Ecto neural progenitor cell (in vitro differentiated cells): ENCODE measurements at regions not wholly inside any gene's neighbourhood (a gene's known extent, or its start where the extent isn't known, plus 50 kb on each side); places are given as distances from the start of the nearest gene placed in this dataset.
A peak's percentile ranks its signal among the peaks of the same experiment; 100 is the strongest.

Experiments
- DNase-seq: peaks from one replicate; pipeline ENCODE4 v3.0.0-alpha.2; 2018; ENCODE audit warnings: low spot score

DNA sequence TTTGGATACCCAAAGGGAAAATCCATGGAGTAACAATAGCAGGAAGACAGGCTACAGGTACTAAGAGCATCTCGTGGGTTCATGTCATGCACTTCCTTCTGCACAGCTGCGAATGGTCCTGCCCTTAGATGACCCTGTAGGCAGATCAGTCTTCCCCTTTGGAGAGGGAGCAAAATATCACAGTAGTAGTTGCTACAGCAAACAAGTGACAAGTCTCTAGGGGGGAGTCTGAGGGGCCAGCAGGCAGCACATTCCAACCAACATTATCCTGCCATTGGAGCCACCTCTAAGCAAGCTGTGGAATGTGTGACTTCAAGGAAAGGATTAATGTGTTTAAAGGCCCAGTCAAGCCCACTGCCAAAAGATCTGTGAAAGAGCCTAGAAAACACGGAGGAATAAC lies 273.2 kb upstream of the PARD3B start:
- DNase-seq = no peak

DNA sequence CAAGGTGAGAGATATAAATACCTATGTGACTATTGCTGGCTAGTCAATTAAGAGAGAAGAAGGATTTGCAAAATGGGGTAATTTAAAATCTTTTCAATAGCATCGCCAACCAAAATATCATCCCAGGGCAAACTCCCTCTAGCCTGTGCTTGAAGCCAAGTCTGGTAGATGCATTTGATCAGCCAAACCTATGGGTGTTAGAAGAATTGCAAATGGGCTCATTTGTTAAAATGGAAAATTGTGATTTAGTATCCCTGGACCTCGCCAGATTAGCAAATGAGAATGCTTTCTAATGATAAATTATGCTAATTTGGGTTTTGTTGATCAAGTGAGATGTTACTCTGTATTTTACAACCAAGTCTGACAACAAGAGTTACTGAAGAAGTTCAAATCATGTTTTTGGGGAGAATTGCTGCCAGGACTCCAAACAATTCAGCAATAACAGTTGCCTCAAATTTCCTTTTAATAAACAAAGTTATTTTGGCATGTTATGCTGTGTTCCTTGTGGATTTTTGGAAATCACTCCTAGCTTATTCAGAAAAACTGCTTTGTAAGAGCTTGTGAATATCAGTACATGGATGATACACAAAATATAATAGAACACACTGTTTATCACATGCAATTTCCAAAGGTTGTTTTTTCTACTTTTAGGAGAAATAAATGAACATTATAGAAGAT lies 272.5 kb upstream of the PARD3B start:
- no peak for DNase-seq

DNA sequence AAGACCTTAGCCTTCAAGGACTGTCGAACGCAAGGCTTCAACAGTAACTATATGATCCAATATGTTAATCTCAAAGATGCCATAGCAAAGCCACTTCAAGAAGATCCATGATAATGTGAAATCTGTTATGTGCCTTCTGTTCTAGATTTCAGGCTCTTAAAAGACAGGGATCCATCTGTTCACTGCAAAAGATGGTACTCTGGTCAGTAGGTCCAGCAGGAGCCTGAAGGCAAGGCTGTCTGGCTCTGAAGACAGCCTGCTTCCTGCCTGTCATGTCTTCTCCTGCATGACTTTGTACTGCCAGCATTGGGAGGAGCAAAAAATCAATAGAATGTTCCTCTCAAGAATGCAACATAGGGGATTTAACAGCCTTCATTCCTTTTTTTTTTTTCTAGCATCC lies 270.8 kb upstream of the PARD3B start:
- DNase-seq = no peak

DNA sequence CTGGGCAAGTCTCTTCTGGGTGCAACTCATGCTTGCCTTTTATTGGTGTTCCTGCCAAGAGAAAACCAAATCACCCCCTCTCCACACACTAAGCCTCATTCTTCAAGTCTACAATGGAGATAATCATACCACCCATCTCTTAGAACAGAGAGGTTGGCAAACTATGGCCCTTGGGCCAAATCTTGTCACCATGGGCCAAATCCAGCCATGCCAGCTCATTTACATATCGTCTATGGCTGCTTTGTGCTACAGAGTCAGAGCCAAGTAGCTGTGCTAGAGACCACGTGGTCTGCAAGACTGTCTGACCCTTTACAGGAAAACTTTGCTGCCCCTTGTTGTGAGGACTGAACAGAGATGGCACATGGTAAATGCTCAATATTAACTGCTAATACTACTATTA lies 270.3 kb upstream of the PARD3B start:
- DNase-seq = no peak

DNA sequence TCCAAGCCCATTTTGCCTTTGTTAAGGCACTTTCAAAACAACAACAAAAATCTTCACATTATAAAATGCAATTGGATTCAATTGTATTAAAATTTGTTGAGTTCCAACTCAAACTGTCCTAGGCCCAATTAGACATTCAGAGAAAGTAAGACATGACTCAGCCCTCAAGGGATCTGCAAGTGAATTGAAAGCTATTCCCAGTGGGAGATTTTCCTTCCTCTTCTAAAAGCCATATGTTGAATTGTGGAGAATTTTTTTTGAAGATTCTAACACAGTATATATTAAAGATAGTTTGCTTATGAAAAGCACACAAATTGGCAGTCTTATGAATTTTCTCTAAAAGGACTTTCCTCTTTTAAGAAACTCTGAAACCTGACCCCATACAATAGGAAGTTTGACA lies 268.0 kb upstream of the PARD3B start:
- no peak for DNase-seq

DNA sequence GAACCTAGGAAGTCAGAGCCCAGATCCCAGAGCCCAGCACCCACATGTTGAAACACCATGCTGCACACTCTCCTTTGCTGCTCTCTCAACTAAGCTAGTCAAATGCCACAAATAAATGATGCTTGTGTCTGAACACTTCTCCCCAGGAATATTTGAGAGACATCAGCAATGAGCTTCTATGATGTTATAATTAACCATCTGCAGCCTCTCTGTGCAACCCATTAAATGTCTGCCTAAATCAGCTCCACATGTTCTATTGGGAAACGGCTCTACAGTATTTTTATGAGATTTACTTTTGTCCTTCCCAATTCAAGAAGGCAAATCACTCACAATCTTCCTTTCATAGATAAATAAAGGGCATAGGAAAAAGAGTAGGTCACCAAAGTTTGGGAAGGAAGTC lies 266.8 kb upstream of the PARD3B start:
- DNase-seq = no peak

DNA sequence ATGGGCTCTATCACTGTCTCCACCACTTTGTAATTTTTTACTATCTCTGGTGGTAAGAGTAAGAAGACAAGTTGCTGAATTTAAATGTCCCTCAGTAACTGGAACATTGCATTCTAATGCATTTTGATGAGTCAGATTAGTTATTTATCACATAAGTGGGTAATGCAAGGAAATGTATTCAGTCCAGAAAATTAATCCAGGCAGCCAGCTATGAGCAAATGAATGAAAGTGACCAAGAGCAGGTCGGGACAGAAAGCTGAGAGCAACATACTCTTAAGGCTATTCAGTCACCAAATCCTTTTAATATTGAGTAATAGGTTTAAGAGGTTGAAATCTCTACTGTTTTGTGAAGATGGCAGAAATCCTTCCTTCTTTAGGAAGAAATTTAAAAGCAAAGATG lies 265.5 kb upstream of the PARD3B start:
- no peak for DNase-seq

DNA sequence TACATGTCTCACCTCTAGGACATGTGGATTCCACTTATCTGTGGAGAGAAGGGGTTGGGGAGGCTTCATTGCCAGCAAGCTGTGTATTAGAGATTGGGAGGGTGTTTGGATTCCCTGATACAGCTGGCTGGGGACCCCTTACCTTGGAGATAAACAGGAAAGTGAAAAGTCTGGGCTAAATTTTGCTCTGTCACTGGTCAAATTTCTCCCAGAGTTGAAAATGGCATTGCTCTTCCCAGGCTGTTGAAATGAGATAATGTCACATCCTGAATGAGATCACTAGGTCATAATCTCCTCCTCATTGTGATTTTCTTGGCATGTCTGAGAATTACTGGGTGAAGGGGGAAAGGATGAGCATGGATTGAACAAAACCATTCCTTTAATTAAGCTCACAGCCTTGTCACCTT lies 265.0 kb upstream of the PARD3B start:
- no peak for DNase-seq

DNA sequence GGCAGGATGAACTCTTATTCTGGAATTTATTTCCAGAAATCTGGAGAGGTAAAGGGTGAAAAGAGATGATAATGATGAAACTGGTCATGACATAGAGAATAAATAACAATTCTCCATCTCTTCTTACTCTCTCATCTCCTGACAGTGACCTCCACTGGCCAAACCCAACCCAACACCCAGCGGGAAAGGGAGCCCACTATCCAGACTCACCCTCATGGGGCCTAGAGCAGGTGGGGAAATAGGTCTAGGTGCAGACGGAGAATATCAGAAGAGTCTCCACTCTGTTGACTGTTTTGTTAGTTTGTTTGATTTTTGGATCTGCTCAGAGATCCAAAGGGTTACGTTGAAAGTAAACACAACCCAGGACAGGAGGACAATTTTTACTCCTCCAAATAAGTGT lies 263.2 kb upstream of the PARD3B start:
- DNase-seq = no peak

DNA sequence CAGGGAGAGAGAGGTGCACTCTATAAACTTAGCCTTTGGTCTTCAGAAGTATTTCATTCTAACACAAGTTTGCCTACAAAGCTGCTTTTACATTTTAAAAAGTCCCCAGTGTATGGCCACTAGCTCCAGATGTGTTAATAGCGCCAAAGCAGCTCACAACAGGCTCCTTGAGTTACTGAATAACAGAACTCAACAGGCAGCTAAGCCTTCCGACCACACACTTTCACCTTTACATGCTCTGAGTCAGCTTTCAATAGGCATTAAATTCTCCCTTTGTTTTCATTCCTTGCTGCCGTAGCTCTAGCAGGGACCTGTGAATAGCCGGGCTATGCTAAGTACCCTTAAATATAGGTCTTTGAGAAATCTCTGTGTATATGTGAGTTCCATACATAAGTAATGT lies 262.8 kb upstream of the PARD3B start:
- no peak for DNase-seq

DNA sequence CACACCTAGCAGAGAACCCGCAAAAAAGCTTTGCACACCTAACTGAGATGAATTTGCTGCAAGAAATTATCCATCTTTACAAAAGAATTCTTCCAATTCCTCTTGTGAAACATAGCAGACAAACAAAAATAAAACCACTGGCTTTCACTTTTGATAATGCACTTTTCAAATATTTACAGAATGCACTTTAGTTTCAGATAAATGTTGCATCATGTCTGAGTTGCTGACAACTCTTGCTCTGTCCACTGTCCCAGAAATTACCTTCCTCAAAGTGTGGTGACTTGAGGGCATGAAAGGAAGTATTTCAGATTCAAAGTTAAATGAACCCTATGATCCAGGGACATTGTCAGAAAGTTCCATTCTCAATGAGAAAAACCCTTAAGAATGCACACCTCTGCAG lies 256.2 kb upstream of the PARD3B start:
- no peak for DNase-seq

DNA sequence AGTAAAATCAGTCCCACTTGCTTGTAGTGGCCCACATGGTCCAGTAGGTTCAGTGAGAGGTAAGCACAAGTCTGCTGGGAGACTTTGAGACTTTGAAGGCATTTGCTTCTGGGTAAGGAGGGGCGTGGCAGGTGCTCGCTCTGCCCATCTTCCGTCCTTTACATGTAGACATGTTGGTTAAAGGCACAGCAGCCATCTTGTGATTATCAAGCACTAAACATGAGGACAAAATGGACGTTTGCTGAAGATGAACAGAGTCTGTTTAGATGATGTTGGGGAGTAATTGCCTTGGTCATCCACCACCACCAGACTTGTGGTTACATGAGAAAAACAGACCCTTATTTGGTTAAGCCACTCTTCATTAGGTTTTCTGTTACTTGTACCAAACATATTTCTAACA lies 252.8 kb upstream of the PARD3B start:
- no peak for DNase-seq

DNA sequence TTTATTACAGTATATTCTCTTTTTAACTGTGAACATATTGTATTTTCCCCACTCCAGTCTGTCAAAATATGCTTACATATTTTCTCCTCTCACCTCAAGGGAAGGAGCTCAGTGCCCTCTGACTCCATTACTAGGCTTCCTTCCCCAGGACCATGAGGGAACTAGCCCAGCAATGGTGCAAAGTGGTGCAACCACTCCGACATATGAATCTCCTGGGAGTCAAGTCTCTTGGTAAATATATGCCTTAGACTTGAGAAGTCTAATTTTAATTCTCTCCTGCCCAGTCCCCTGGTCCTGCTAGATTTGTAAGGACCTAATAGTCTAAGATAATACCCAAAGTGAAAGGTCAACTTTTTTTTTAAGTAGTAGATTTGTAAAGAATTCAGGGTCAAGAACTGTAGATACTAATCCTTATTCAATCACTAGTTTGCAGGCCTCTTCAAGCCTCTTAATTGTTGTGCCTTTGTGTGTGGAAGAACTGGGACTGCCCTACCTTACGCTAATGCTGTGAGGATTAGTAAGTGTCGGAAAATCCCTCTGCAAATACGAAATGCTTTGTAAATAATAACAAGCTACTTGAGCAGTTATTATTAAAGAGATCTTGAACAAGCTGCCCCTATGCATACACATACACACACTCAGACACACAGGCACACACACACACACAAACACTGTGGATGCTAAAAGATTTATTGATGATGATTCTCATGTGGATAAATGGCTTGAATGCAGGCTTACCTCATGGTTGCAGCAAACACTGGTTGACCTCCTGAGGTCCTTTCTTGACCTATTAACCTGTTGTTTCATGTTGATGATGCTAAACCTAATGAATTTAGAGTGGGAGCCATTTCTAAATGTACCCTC lies 251.2 kb upstream of the PARD3B start:
- DNase-seq = peak; percentile 49

DNA sequence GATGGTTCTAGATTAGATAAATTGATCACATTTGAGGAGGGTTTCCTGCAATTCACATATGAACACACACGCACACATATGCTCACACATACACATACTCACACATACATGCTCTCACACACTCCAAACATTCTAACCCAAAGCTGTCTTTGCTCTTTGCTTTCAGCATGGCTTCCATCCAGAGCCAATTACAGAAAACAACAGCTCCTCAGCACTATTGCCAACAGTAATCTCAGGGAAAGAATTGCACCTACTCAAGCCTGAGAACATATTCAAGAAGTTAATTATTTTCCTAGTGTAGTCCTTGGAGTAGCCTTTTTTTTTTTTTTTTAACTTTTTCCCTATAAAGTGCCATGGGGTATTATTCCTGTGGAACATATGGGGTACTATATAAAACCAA lies 246.9 kb upstream of the PARD3B start:
- no peak for DNase-seq

DNA sequence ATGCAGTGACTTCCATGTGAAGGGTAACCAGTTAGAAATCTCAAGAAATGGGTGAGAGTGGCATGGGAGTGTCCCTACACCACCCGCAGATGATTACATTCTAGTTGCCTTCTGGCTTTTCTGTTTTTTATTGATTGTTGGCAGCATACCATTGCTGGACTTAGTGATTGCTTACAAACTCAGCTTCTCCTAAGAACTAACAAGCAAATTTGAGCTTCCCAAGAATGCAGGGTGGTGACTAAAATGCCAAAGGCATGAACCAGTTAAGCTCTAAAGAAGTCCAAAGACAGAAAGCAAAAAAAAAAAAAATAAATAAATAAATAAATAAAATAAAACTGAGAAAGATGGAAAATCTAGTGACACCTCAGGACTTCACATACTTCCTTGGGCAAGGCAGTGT lies 245.5 kb upstream of the PARD3B start:
- DNase-seq = no peak

DNA sequence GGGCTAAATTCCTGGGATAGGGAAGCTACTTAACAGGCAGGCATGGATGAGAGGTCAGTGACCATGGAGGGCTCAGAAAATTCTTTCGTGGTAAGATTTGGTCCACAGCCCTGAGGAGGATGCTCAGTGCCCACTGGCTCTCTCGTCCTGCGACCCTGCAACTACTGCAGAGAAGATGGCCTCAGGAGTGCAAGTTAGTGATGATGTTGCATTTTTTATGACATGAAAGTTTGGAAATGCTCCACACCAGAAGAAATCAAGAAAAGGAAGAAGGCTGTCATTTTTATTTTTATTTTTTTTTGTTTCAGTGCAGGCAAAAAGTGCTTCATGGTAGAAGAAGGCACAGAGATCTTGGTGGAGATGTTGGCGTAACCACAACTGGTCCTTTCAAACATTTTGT lies 238.6 kb upstream of the PARD3B start:
- no peak for DNase-seq

DNA sequence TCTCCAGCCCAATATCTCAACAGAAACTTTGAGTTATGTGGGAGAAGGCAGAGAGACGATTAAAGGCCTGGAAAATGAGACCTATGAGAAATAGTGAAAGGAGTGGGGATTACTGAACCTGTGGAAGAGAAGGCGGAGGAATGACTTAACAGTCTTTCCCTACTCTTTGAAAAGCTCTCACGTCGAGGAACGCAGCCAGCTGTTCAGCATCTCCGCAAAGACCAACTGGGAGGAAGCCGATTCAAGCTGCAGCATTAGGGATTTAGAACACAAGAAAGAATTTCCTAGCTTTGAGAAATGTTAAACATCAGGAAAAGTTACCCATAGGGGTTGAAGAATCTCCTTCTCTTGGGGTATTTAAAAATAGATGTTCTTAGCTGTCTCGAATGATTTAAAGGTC lies 233.2 kb upstream of the PARD3B start:
- no peak for DNase-seq

DNA sequence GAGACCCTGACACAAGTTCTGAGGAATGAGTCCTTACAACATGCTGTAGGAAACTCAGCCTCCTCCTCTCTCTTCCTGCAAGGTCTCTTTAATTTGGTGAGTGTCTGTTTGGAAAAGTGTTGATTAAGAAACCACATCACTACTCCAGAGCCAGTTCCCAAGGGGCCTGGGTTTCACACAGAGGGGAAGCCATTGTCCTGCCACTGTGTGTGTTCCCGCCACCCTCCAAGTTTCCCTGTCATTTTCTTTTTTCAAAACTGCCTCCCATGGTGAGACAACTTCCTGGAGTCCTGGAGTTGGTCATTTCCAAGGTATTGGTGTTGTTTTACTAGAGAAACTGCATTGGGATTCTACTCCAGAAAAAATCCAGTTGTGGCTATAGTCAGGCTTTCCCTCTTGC lies 232.0 kb upstream of the PARD3B start:
- no peak for DNase-seq

DNA sequence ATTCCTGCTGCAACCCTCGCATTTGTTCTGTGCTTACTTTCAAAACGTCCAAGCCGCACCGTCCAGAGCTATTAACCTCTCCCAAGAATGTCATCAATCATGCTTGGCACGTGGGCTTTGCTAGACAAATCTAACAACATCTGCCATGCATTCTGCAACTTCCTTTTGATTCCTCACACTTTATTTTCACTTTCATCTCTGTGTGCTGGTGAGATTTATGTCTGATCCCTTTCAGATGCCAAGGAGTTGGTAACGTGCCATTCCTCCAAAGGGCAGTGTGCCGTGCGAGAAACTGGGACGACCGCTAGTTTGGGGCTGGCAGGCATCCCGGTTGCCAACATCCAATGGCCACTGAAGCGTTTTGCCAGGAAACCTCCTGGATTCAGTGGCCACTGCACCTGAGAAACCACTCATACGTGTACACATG lies 230.0 kb upstream of the PARD3B start:
- no peak for DNase-seq

DNA sequence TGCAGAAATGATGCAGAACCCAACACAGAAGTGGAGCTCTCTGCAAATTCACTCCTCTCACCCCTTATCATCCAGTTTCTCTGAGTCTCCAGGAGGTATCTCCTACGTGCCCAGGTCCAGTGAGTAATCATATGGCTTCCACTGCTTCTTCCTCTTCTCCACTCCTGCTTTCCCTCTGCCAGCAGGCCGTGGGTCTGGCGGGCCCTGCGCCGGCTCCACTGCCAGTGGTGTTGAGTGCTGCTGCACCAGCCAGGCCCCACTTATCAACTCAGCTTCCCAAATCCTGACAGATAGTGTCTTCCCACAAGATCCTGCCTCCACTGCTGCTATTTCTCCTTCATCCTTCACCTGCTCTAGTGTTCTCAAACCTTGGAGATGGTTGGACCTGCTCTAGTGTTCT lies 227.6 kb upstream of the PARD3B start:
- DNase-seq = no peak

DNA sequence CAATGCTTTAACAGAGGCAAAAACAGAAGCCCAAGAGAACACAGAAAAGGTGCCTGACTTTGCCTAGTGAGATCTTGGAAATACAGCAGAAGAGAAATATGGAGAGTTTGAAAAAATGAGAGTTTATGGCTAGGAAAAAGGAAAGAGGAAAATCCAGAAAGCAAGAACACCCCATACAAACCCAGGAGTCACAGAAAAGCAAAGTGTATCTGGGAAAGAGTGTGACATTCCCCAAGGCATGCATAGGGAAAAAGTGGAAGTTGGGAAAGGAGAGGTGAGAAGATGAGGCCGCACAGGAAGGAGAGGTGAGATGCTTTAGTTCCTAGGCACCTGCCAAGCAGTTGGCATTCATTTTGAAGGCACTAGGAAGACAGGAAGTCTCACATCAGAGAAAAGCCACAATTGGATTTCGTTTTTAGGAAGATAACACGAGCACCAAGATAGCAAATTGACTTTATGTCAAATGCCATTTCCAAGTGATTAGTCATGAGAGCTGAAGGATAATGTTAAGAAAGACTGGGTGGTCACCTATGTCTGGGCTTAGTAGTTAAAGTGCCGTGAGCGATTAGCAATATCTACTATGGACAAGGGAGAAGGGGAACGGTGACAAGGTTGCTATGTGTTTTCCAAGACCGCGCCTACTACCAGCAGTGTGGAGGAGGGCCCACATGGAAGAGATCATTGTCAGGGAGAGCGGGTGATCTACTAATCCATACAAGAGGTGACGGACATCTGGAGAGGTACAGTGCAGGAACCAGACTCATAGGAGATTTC lies 224.1 kb upstream of the PARD3B start:
- no peak for DNase-seq

DNA sequence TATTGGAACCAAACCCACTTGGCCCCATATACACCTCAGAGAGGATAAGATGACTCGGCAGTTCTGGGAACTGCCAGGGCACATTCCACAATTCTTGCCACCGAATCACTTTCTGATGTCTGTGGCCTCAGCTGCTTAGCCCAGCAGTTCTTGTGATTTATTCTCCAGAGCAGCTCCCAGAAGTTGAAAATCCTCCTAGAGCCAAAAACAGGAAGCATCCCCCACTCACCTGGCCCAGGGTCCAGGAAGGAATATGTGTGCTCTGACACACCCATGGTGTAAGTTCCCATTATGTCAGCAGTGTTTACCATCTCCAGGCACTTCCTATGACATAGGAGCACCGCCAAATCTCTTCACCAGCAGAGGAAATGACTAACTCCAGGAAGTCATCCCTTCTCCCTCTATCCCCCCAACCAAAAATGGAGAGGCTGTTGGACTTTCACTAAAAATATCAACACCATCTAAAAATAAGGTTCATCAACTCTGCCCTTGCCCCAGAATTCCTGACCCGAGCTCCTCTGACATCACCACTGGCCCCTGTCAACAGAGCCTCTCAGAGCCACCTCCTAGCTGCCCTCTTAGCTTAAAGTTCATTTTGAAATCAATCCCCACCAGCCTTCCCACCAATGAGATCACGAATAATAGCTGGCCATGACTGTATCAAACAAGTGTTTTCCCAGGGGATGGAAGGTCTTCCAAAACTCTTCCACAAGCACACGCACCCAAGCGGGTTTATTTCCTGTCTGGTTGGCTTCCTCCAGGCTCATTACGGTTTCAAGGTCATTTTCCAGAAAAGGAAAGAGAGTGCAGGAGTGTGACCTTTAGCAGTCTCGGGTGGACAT lies 223.1 kb upstream of the PARD3B start:
- DNase-seq = no peak
